ENCODE measurements at regions not wholly inside any gene's neighbourhood (a gene's known extent, or its start where the extent isn't known, plus 50 kb on each side); places are given as distances from the start of the nearest gene placed in this dataset.

DNA sequence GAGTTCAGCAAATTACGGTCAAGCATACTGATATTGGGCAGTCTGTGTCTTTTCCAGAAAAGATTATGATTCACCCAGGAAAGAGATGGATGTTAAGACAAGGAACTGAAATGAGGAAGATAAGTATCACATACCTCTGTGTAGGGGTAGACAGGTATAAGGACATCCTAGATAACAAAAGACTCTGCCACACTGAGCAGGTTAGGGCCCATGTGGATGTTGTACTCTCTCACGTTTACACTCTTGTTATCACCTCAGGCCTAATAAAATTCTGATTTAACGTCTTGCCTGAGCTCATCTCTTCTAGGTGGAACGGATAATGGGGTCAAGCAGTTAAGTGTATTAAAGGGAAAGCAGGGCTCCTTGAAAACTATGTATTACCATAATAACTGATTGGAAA is 2480.8 kb downstream of the PCDH9 start:
- H3K4me1 ChIP-seq: no peaks in the 10 kb centered on the region
- intact Hi-C loops (cut with DNase I): no loop called here
- no peak overlapping the region for H3K27ac ChIP-seq
- H3K36me3 ChIP-seq: no peaks in the 10 kb centered on the region
- WGBS, 2 donors: 63 to 68% methylated on average over 4 of the region's 4 CpGs
- H3K27me3 ChIP-seq: no peaks in the 10 kb centered on the region
- DNase-seq: no peak
- no peak for TF ChIP-seq POLR2A (IDR thresholded peaks at IDR 0.05)
- TF ChIP-seq, protein P1, sequence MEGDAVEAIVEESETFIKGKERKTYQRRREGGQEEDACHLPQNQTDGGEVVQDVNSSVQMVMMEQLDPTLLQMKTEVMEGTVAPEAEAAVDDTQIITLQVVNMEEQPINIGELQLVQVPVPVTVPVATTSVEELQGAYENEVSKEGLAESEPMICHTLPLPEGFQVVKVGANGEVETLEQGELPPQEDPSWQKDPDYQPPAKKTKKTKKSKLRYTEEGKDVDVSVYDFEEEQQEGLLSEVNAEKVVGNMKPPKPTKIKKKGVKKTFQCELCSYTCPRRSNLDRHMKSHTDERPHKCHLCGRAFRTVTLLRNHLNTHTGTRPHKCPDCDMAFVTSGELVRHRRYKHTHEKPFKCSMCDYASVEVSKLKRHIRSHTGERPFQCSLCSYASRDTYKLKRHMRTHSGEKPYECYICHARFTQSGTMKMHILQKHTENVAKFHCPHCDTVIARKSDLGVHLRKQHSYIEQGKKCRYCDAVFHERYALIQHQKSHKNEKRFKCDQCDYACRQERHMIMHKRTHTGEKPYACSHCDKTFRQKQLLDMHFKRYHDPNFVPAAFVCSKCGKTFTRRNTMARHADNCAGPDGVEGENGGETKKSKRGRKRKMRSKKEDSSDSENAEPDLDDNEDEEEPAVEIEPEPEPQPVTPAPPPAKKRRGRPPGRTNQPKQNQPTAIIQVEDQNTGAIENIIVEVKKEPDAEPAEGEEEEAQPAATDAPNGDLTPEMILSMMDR (IDR thresholded peaks at IDR 0.05): no peak
- H3K9me3 ChIP-seq: no peaks in the 10 kb centered on the region
- no peak overlapping the region for H3K4me3 ChIP-seq

DNA sequence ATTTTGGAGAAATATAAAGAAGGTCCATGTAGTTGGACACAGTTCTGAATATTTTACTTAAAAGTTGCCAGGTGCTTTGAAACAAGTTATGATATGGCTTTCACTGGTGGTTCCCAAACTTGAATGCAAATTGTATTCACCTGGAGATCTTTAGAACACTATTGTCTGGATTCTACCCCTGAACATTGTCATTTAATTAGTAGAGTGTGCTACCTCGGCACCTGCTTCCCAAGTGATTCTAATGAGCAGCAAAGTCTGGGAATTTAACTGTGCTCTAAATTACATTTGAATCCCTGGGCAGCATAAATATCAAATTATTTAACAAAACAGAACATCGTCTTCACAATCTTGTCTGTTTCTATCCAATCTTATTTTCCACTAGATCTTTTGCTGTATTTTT is 2483.3 kb downstream of the PCDH9 start:
- Histone ChIP-seq H3K27ac (no peak overlapping the region), H3K4me3 (no peak overlapping the region), H3K4me1 (no peaks in the 10 kb centered on the region), H3K27me3 (no peaks in the 10 kb centered on the region), H3K36me3 (no peaks in the 10 kb centered on the region), H3K9me3 (no peaks in the 10 kb centered on the region)
- no peak for DNase-seq
- 71 to 81% methylated on average over 2 of the region's 2 CpGs for WGBS, 2 donors
- TF ChIP-seq, protein P1 (IDR thresholded peaks at IDR 0.05): no peak
- TF ChIP-seq POLR2A (IDR thresholded peaks at IDR 0.05): no peak
- intact Hi-C loops (cut with DNase I): no loop called here

DNA sequence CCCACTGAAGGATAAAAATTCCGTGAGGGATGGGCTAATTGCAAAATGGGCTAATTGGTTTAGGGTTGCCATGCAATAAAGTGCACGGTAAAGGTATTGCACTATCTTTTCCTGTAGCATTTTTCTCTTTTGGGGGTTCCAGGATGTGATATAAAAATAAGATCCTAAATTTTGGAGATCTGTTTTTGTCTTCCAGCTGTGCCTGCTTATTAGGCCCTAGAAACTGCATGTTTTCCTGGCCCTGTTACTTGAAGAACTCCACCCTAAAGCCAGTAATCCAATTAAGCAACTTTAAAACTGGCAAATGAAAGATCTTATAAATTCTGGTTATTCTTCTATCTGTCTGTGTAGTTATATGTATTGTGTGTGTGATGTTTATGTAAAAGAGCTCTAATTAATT is 2489.6 kb downstream of the PCDH9 start:
- intact Hi-C loops (cut with DNase I): no loop called here
- H3K27me3 ChIP-seq: no peaks in the 10 kb centered on the region
- DNase-seq: no peak
- H3K4me1 ChIP-seq: no peaks in the 10 kb centered on the region
- no peak overlapping the region for H3K4me3 ChIP-seq
- TF ChIP-seq, protein P1 (IDR thresholded peaks at IDR 0.05): no peak
- no peak for TF ChIP-seq POLR2A (IDR thresholded peaks at IDR 0.05)
- H3K9me3 ChIP-seq: no peaks in the 10 kb centered on the region
- no peaks in the 10 kb centered on the region for H3K36me3 ChIP-seq
- WGBS, 2 donors: 45 to 53% methylated on average over 2 of the region's 2 CpGs
- H3K27ac ChIP-seq: no peak overlapping the region

DNA sequence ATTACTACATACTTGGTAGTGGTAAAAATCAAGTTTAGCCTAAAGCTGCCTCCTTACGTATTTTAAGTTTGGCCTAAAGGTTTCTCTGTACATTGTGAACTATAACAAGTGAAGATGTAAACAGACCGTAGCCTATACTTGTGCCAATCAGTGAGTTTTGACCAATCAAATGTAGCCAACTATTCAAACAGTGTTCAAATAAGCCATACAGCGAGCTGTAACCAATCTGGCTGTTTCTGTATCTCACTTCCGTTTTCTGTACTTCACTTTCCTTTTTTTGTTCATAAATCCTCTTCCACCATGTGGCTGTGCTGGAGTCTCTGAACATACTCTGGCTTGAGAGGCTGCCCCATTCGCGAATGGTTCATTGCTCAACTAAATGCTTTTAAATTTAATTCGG is 2504.6 kb downstream of the PCDH9 start:
- TF ChIP-seq, protein P1 (IDR thresholded peaks at IDR 0.05): no peak
- TF ChIP-seq POLR2A (IDR thresholded peaks at IDR 0.05): no peak
- Histone ChIP-seq H3K27ac (no peak overlapping the region), H3K9me3 (no peaks in the 10 kb centered on the region), H3K4me3 (no peak overlapping the region), H3K36me3 (no peaks in the 10 kb centered on the region), H3K27me3 (no peaks in the 10 kb centered on the region), H3K4me1 (no peaks in the 10 kb centered on the region)
- 74 to 81% methylated on average over 7 of the region's 7 CpGs for WGBS, 2 donors
- intact Hi-C loops (cut with DNase I): no loop called here
- DNase-seq: no peak

DNA sequence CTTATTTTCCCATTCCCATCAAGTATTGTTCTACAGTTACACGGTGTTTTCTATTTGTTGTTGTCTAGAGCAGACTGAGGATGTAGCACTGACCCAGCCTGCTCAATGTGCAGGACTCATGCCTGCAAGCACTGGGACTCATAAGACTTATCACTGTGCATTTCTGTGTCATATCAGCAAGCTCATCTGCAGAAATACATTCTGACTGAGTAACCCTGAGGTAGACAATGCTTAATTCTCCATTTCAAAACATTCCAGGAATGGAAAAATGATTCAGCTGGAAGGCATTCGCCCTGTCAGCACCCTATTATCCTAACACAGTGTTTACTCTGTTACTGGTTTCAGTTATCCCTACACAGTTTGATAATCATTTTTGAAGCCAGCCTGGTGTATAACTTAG is 2506.4 kb downstream of the PCDH9 start:
- Histone ChIP-seq H3K27me3 (no peaks in the 10 kb centered on the region), H3K36me3 (no peaks in the 10 kb centered on the region), H3K4me1 (no peaks in the 10 kb centered on the region), H3K27ac (no peak overlapping the region), H3K4me3 (no peak overlapping the region), H3K9me3 (no peaks in the 10 kb centered on the region)
- TF ChIP-seq, protein P1 (IDR thresholded peaks at IDR 0.05): no peak
- TF ChIP-seq POLR2A (IDR thresholded peaks at IDR 0.05): no peak
- no peak for DNase-seq
- intact Hi-C loops (cut with DNase I): no loop called here
- 17 to 34% methylated on average over 2 of the region's 2 CpGs for WGBS, 2 donors
